GM12875 (cell line): ENCODE measurements at regions not wholly inside any gene's neighbourhood (a gene's known extent, or its start where the extent isn't known, plus 50 kb on each side); places are given as distances from the start of the nearest gene placed in this dataset.

Source experiments
- H3K4me3 ChIP-seq: one replicate; pipeline ENCODE4 v1.5.1; 2011; ENCODE audit warnings: low read depth, low read length, control low read depth
- TF ChIP-seq, protein P1 (sequence below): IDR thresholded peaks from 2 replicates; pipeline ENCODE4 v1.5.1; 2011; ENCODE audit warnings: low read depth, mild to moderate bottlenecking, control low read depth, inconsistent platforms, low read length, moderate library complexity, borderline replicate concordance; ENCODE audit not compliant: insufficient read depth

DNA sequence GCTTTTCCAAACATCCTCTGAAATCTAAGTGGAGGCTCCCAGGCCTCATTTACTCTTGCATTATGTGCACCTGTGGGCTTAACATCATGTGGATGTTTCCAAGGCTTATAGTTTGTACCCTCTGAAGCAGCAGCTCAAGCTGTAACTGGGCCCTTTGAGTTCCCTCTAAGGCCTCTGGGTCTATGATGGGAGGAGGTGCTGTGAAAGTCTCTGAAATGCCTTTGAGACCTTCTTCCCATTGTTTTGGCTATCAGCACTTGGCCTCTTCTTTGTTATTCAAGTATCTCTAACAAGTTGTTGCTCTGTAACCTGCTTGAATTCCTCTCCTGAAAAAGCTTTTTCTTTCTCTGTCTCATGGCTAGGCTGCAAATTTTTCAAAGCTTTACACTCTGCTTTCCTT, 58.1 kb upstream of the MYT1L start:
- H3K4me3 ChIP-seq: no peak overlapping the region
- TF ChIP-seq, protein P1, sequence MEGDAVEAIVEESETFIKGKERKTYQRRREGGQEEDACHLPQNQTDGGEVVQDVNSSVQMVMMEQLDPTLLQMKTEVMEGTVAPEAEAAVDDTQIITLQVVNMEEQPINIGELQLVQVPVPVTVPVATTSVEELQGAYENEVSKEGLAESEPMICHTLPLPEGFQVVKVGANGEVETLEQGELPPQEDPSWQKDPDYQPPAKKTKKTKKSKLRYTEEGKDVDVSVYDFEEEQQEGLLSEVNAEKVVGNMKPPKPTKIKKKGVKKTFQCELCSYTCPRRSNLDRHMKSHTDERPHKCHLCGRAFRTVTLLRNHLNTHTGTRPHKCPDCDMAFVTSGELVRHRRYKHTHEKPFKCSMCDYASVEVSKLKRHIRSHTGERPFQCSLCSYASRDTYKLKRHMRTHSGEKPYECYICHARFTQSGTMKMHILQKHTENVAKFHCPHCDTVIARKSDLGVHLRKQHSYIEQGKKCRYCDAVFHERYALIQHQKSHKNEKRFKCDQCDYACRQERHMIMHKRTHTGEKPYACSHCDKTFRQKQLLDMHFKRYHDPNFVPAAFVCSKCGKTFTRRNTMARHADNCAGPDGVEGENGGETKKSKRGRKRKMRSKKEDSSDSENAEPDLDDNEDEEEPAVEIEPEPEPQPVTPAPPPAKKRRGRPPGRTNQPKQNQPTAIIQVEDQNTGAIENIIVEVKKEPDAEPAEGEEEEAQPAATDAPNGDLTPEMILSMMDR: no peak
